HepG2 (cell line): ENCODE measurements at regions not wholly inside any gene's neighbourhood (a gene's known extent, or its start where the extent isn't known, plus 50 kb on each side); places are given as distances from the start of the nearest gene placed in this dataset.

Experiments used
- ATF7-NPFF ChIP-seq: sonication (generic); formaldehyde crosslinking; IDR thresholded peaks from 2 replicates; pipeline ENCODE4 v1.8.1; 2023; ENCODE audit warnings: mild to moderate bottlenecking, low read depth, missing genetic modification reagents, moderate library complexity
- BRCA1 ChIP-seq: sonication (generic); formaldehyde crosslinking; IDR thresholded peaks from 2 replicates; pipeline ENCODE4 v1.4.0; 2020; ENCODE audit warnings: missing genetic modification reagents
- CREB1 ChIP-seq, 2 experiments: fragments of 450-650 bp in 1 of 2; IDR thresholded peaks; 2 replicates each; pipeline ENCODE4 v1.6.1; 2016 to 2017; ENCODE audit warnings: control low read depth in 1 of 2, mild to moderate bottlenecking in 1 of 2, missing compliant biosample characterization in 1 of 2, missing genetic modification characterization in 1 of 2
- ETV6 ChIP-seq: sonication (generic); formaldehyde crosslinking; conservative IDR thresholded peaks from 2 replicates; pipeline ENCODE4 v1.4.0; 2020; ENCODE audit warnings: missing genetic modification reagents
- SMARCC2 ChIP-seq: fragments of 450-650 bp; IDR thresholded peaks from 2 replicates; pipeline ENCODE4 v1.6.1; 2017; ENCODE audit warnings: antibody characterized with exemption, mild to moderate bottlenecking
- ZNF629 ChIP-seq: sonication (generic); formaldehyde crosslinking; conservative IDR thresholded peaks from 2 replicates; pipeline ENCODE4 v1.5.0; 2020; ENCODE audit warnings: missing genetic modification reagents
- ZNF660 ChIP-seq: sonication (generic); formaldehyde crosslinking; IDR thresholded peaks from 2 replicates; pipeline ENCODE4 v1.5.1; 2020; ENCODE audit warnings: mild to moderate bottlenecking, low read depth, missing genetic modification reagents, borderline replicate concordance
- TF ChIP-seq, protein P1 (sequence below): sonication (generic); formaldehyde crosslinking; IDR thresholded peaks from 2 replicates; pipeline ENCODE4 v1.4.0; 2020; ENCODE audit warnings: missing genetic modification reagents
- TF ChIP-seq, protein P2 (sequence below): sonication (generic); formaldehyde crosslinking; IDR thresholded peaks from 2 replicates; pipeline ENCODE4 v1.5.0; 2020; ENCODE audit warnings: missing genetic modification reagents
- TF ChIP-seq, protein P3 (sequence below): sonication (generic); formaldehyde crosslinking; IDR thresholded peaks from 2 replicates; pipeline ENCODE4 v1.5.0; 2020; ENCODE audit warnings: mild to moderate bottlenecking, missing genetic modification reagents, moderate library complexity

DNA sequence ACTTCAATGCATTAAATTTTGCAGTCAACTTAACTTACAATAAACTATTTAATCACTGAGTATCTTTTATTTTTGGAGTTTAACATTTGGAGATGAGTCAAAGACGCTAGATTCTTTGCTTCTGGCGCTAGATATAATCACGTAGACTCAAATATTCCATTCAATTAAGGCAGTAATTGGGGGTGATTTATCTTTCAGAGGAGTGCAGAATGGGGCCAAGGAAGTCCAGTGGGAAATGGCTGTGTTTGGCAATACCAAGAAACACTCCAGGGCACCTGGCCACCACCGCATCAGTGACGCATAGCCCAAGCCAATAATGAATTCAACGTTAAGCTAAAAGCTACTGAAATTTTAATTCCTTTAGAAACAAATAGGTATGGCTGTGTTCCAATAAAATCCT, 81.2 kb downstream of the PHAX start:
- TF ChIP-seq, protein P1, sequence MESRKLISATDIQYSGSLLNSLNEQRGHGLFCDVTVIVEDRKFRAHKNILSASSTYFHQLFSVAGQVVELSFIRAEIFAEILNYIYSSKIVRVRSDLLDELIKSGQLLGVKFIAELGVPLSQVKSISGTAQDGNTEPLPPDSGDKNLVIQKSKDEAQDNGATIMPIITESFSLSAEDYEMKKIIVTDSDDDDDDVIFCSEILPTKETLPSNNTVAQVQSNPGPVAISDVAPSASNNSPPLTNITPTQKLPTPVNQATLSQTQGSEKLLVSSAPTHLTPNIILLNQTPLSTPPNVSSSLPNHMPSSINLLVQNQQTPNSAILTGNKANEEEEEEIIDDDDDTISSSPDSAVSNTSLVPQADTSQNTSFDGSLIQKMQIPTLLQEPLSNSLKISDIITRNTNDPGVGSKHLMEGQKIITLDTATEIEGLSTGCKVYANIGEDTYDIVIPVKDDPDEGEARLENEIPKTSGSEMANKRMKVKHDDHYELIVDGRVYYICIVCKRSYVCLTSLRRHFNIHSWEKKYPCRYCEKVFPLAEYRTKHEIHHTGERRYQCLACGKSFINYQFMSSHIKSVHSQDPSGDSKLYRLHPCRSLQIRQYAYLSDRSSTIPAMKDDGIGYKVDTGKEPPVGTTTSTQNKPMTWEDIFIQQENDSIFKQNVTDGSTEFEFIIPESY (CRISPR knock-in tag), result no peak
- TF ChIP-seq, protein P2, sequence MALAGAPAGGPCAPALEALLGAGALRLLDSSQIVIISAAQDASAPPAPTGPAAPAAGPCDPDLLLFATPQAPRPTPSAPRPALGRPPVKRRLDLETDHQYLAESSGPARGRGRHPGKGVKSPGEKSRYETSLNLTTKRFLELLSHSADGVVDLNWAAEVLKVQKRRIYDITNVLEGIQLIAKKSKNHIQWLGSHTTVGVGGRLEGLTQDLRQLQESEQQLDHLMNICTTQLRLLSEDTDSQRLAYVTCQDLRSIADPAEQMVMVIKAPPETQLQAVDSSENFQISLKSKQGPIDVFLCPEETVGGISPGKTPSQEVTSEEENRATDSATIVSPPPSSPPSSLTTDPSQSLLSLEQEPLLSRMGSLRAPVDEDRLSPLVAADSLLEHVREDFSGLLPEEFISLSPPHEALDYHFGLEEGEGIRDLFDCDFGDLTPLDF (CRISPR knock-in tag), result no peak
- TF ChIP-seq ATF7-NPFF (CRISPR knock-in tag) (no peak), ETV6 (CRISPR knock-in tag) (no peak), ZNF660 (CRISPR knock-in tag) (no peak), CREB1 (IDR thresholded peaks at IDR 0.05) (no peak), CREB1 (CRISPR knock-in tag; IDR thresholded peaks at IDR 0.05) (no peak), SMARCC2 (no peak), ZNF629 (no peak), BRCA1 (CRISPR knock-in tag) (no peak)
- TF ChIP-seq, protein P3, sequence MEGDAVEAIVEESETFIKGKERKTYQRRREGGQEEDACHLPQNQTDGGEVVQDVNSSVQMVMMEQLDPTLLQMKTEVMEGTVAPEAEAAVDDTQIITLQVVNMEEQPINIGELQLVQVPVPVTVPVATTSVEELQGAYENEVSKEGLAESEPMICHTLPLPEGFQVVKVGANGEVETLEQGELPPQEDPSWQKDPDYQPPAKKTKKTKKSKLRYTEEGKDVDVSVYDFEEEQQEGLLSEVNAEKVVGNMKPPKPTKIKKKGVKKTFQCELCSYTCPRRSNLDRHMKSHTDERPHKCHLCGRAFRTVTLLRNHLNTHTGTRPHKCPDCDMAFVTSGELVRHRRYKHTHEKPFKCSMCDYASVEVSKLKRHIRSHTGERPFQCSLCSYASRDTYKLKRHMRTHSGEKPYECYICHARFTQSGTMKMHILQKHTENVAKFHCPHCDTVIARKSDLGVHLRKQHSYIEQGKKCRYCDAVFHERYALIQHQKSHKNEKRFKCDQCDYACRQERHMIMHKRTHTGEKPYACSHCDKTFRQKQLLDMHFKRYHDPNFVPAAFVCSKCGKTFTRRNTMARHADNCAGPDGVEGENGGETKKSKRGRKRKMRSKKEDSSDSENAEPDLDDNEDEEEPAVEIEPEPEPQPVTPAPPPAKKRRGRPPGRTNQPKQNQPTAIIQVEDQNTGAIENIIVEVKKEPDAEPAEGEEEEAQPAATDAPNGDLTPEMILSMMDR (CRISPR knock-in tag), result no peak
